Spleen (tissue), 7 donors: ENCODE measurements at regions not wholly inside any gene's neighbourhood (a gene's known extent, or its start where the extent isn't known, plus 50 kb on each side); places are given as distances from the start of the nearest gene placed in this dataset.

Experiments used
- CTCF ChIP-seq, 11 experiments: fragments of 200-600 bp in 7 of 11; fragments of 450-650 bp in 4 of 11; sonication (generic) in 4 of 11; IDR thresholded peaks in 8 of 11; conservative IDR thresholded peaks in 3 of 11; 1 replicate in 7 of 11; 2 replicates in 4 of 11; pipeline versions ENCODE4 v1.4.0 to v1.8.0; 2016 to 2021; ENCODE audit warnings: antibody characterized with exemption in 11 of 11, inconsistent platforms in 4 of 11, mild to moderate bottlenecking in 1 of 11
- POLR2A ChIP-seq, 3 donors: fragments of 450-650 bp; IDR thresholded peaks; one replicate each; pipeline ENCODE4 v1.5.1; 2017; ENCODE audit warnings: antibody characterized with exemption in 3 of 3, mild to moderate bottlenecking in 1 of 3
- donor health status: DM: no; HTN: no; CAD: no; lungs with moderate emphysema.
- donor health status: DM: no; HTN: no; CAD: no.
- donor health status: DM: no; HTN: no; CAD: no.

DNA sequence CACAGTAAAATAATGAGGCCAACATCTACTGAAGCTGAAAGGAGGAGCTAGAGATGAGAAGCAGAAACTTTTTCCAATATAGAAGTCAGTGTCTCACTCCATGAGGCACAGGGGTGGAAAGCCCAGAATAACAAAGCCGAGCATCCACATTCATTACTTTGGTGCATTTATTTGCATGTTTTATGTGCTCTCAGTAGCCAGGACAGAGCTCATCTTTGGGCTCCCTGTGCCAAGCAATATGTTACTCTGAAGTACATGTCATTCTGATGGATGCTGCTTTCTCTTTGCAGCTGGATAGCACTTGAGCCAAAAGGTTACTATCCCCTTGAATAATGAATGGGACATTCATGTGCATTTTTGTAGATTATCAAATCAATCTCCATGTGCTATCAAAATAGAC lies 338.6 kb upstream of the SOX11 start:
- TF ChIP-seq CTCF (IDR thresholded peaks at IDR 0.05 in 8 of 11, conservative IDR thresholded peaks at IDR 0.05 in 3 of 11) (no peak), POLR2A (IDR thresholded peaks at IDR 0.05) (no peak)
